ENCODE measurements at regions not wholly inside any gene's neighbourhood (a gene's known extent, or its start where the extent isn't known, plus 50 kb on each side); places are given as distances from the start of the nearest gene placed in this dataset.

DNA sequence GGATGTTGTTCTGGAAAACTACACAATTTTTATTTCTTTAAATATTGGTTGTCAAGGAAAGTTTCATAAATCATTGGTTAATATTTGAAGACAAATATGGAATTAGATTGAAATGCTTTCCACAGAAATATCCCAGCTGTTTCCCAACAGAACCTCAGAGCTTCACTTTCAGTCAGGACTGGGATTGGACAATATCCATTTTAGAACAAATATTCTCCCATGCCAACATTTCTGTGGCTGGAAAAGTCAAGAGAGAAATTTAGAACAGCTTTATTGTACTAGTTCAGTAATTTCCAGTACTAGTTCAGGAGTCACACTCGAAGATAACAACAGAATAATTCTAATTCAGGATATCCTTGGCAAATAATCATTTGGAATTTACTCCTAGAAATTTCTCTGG lies 116.1 kb upstream of the TUT7 start:
- no peak for ATAC-seq (ENCODE audit: low FRiP score)
- no peak for TF ChIP-seq CTCF (IDR thresholded peaks at IDR 0.05)
- no peak for DNase-seq (ENCODE audit: low spot score)

- DNase-seq (ENCODE audit: low spot score) (no peak), ATAC-seq (ENCODE audit: low FRiP score) (no peak)
- no peak for TF ChIP-seq CTCF (IDR thresholded peaks at IDR 0.05)
Observed at GRCh38 chr9:86469476-86470250, 115.5 kb upstream of the TUT7 start.

DNA sequence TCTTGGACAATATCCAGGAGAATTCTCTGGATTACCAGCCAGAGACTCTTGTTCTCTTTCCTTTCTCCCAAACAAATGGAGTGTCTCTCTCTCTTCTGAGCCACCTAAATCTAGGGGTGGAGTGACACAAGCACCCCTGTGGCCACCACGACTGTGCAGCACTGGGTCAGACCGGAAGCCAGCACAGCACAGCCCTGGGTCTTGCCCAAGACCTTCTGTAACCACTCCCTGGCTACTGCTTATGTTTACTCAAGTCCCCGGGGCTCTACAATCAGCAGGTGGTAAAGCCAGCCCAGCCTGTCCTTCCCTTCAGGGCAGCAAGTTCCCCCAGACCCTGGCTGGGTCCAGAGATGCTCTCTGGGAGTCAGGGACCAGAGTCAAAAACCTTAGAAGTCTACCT lies 110.0 kb upstream of the TUT7 start:
- no peak for DNase-seq (ENCODE audit: low spot score)
- TF ChIP-seq CTCF (IDR thresholded peaks at IDR 0.05), result no peak
- no peak for ATAC-seq (ENCODE audit: low FRiP score)

- no peak for TF ChIP-seq CTCF (IDR thresholded peaks at IDR 0.05)
- ATAC-seq (ENCODE audit: low FRiP score) (peak; percentile 80), DNase-seq (ENCODE audit: low spot score) (no peak)
Observed at GRCh38 chr9:86460216-86461002, 106.2 kb upstream of the TUT7 start.

DNA sequence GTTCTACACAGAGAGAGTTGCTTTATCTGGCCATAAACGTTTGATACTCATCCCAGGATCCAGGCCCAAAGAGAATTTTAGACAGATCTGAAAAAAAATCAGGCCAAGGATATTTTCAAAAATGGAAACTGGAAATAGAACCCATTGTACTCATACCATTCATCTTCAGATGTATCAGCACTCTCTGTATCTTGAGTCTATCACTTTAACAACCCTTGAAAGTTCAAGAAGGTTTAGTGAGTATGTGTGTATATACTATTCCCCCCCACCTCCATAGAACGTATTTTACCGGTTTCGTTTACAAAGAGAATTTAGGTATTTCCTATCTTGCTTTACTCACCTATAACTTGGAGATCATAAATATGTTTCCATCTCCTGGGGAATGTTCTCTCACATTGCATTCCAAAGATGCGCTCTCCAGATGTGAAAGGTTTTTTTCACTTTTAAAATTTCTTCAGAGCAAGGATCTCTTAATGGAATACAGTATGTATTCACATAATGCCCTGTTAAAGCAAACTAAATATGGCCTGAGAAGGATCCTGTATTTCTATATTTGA lies 105.5 kb upstream of the TUT7 start:
- no peak for TF ChIP-seq CTCF (IDR thresholded peaks at IDR 0.05)
- ATAC-seq (ENCODE audit: low FRiP score) (no peak), DNase-seq (ENCODE audit: low spot score) (no peak)

DNA sequence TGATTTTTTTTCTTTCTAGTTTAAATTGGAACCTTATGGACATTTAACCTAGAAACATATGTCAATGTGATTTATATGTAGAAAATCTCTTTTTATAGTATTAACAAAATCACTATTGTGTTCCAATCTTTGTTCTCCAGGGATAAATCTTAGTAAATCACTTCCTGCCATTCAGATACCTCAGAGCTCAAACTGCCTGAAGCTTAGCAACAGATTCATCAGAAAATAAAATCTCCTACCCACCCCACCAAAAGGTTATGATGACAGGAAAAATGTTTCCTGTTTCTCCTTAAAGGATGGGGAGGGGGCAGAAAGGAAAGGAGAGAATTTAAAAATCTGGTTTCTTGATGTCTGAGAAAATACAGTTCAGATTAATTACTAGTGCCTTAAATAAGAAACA lies 105.0 kb upstream of the TUT7 start:
- no peak for DNase-seq (ENCODE audit: low spot score)
- TF ChIP-seq CTCF (IDR thresholded peaks at IDR 0.05), result no peak
- ATAC-seq (ENCODE audit: low FRiP score), result no peak
